GM23338 (cell line): ENCODE measurements at regions not wholly inside any gene's neighbourhood (a gene's known extent, or its start where the extent isn't known, plus 50 kb on each side); places are given as distances from the start of the nearest gene placed in this dataset.

Experiments
- ATAC-seq: fragments of 200-7000 bp; cut with Tn5 transposase; 3 replicates; pipeline ENCODE4 v1.9.1; 2020
- DNase-seq: peaks from one replicate; pipeline ENCODE4 v3.0.0-alpha.2; 2015; ENCODE audit warnings: low spot score
- H2AFZ ChIP-seq: fragments of 200-600 bp; sonication (generic); 2 replicates; pipeline ENCODE4 v1.8.0; 2016; ENCODE audit warnings: antibody characterized with exemption, mild to moderate bottlenecking, moderate library complexity
- H3F3A ChIP-seq: fragments of 200-600 bp; sonication (generic); replicated peaks from 2 replicates; pipeline ENCODE4 v1.8.0; 2017; ENCODE audit warnings: antibody characterized with exemption, mixed run types, low read depth
- H3K27ac ChIP-seq: fragments of 200-600 bp; sonication (generic); 2 replicates; pipeline ENCODE4 v1.6.1; 2016; ENCODE audit warnings: low read depth
- H3K27me3 ChIP-seq: fragments of 200-600 bp; sonication (generic); 2 replicates; pipeline ENCODE4 v1.8.0; 2016; ENCODE audit warnings: mild to moderate bottlenecking, mixed run types, moderate library complexity; ENCODE audit not compliant: insufficient read depth
- H3K36me3 ChIP-seq: fragments of 200-600 bp; sonication (generic); 2 replicates; pipeline ENCODE4 v1.8.0; 2016; ENCODE audit warnings: mild to moderate bottlenecking; ENCODE audit not compliant: insufficient read depth
- H3K4me1 ChIP-seq: fragments of 200-600 bp; sonication (generic); 2 replicates; pipeline ENCODE4 v1.8.0; 2016; ENCODE audit warnings: mild to moderate bottlenecking, moderate library complexity; ENCODE audit not compliant: insufficient read depth
- H3K4me2 ChIP-seq: fragments of 200-600 bp; sonication (generic); 2 replicates; pipeline ENCODE4 v1.7.1; 2017; ENCODE audit warnings: mixed run types
- H3K4me3 ChIP-seq: fragments of 200-600 bp; sonication (generic); 2 replicates; pipeline ENCODE4 v1.6.1; 2016; ENCODE audit warnings: mixed run types
- H3K79me2 ChIP-seq: fragments of 200-600 bp; sonication (generic); replicated peaks from 2 replicates; pipeline ENCODE4 v1.8.0; 2017; ENCODE audit warnings: mild to moderate bottlenecking; ENCODE audit not compliant: insufficient read depth
- H3K9me2 ChIP-seq: fragments of 200-600 bp; sonication (generic); 2 replicates; pipeline ENCODE4 v1.8.0; 2017; ENCODE audit not compliant: insufficient read depth
- H4K20me1 ChIP-seq: fragments of 200-600 bp; sonication (generic); replicated peaks from 2 replicates; pipeline ENCODE4 v1.8.0; 2017; ENCODE audit warnings: mild to moderate bottlenecking; ENCODE audit not compliant: insufficient read depth
- H3K27ac Mint-ChIP-seq: 2 replicates; pipeline ENCODE4 v1.8.0; 2020; ENCODE audit warnings: inconsistent platforms, mild to moderate bottlenecking, moderate library complexity, mixed read lengths
- H3K27me3 Mint-ChIP-seq: 3 replicates; pipeline ENCODE4 v1.8.0; 2022; ENCODE audit warnings: low read depth, mild to moderate bottlenecking, moderate library complexity, mixed read lengths, inconsistent platforms; ENCODE audit not compliant: insufficient read depth, poor library complexity
- H3K36me3 Mint-ChIP-seq: 3 replicates; pipeline ENCODE4 v1.8.0; 2021; ENCODE audit warnings: low read depth, mild to moderate bottlenecking, inconsistent platforms, moderate library complexity, mixed read lengths
- H3K4me1 Mint-ChIP-seq: 3 replicates; pipeline ENCODE4 v1.8.0; 2020; ENCODE audit warnings: mild to moderate bottlenecking, inconsistent platforms, mixed read lengths
- H3K4me3 Mint-ChIP-seq: 3 replicates; pipeline ENCODE4 v1.8.0; 2021; ENCODE audit warnings: moderate library complexity, mild to moderate bottlenecking, inconsistent platforms, mixed read lengths
- H3K9me3 Mint-ChIP-seq: 3 replicates; pipeline ENCODE4 v1.8.0; 2020; ENCODE audit warnings: moderate library complexity, mild to moderate bottlenecking, inconsistent platforms, mixed read lengths
- CTCF ChIP-seq, 2 experiments: fragments of 200-600 bp in 1 of 2; sonication (generic) in 1 of 2; conservative IDR thresholded peaks; 2 replicates each; pipeline versions ENCODE4 v1.5.1 to v1.6.1; 2016 to 2017; ENCODE audit warnings: antibody characterized with exemption in 2 of 2, low read depth in 2 of 2, mild to moderate bottlenecking in 2 of 2, moderate library complexity in 1 of 2
- ETS1 ChIP-seq: IDR thresholded peaks from 2 replicates; pipeline ENCODE4 v1.6.1; 2016; ENCODE audit warnings: antibody characterized with exemption
- EZH2phosphoT487 ChIP-seq: fragments of 200-600 bp; sonication (generic); IDR thresholded peaks from one replicate; pipeline ENCODE4 v1.8.1; 2018; ENCODE audit warnings: antibody characterized with exemption; ENCODE audit not compliant: unreplicated experiment
- JUNB ChIP-seq: IDR thresholded peaks from one replicate; pipeline ENCODE4 v1.6.1; 2016; ENCODE audit warnings: antibody characterized with exemption; ENCODE audit not compliant: unreplicated experiment
- NANOG ChIP-seq: IDR thresholded peaks from 2 replicates; pipeline ENCODE4 v1.6.1; 2016; ENCODE audit warnings: antibody characterized with exemption, borderline replicate concordance
- ZNF331 ChIP-seq: fragments of 250-450 bp; sonication (Bioruptor Pico); IDR thresholded peaks from 2 replicates; pipeline ENCODE4 v1.5.0; 2020; ENCODE audit warnings: low read depth, mild to moderate bottlenecking, moderate library complexity
- ZNF462 ChIP-seq: fragments of 250-450 bp; sonication (Bioruptor Pico); IDR thresholded peaks from 2 replicates; pipeline ENCODE4 v1.5.0; 2020; ENCODE audit warnings: mild to moderate bottlenecking, moderate library complexity

- no peak for TF ChIP-seq ZNF462 (CRISPR knock-in tag)
- TF ChIP-seq EZH2phosphoT487 = no peak
Observed at GRCh38 chr1:29747196-29747595, 510.9 kb downstream of the PTPRU start (continued).

GRCh38 chr1:29746076-29746665 lies 509.8 kb downstream of the PTPRU start:
- H3K36me3 ChIP-seq = no peaks in the 10 kb centered on the region

More at GRCh38 chr1:29746076-29746665, 509.8 kb downstream of the PTPRU start:
- peaks cover 6% of the 10 kb centered on the region; the same call in 1 of the 3 replicates for H3K4me1 Mint-ChIP-seq
- Histone ChIP-seq H3K9me2 (no peaks in the 10 kb centered on the region), H3K79me2 (no peaks in the 10 kb centered on the region), H3K4me3 (no peak overlapping the region), H3F3A (no peaks in the 10 kb centered on the region), H3K4me1 (no peaks in the 10 kb centered on the region), H3K27me3 (no peaks in the 10 kb centered on the region), H2AFZ (no peak overlapping the region), H3K27ac (no peak overlapping the region), H4K20me1 (no peaks in the 10 kb centered on the region), H3K4me2 (no peak overlapping the region)
- DNase-seq (no peak), ATAC-seq (no peak)
- no peak overlapping the region for H3K27ac Mint-ChIP-seq
- no peak for TF ChIP-seq EZH2phosphoT487
- no peak for TF ChIP-seq NANOG
- TF ChIP-seq ETS1 = no peak
- TF ChIP-seq ZNF331 (CRISPR knock-in tag) = no peak
- TF ChIP-seq JUNB = no peak
- TF ChIP-seq CTCF (conservative IDR thresholded peaks at IDR 0.05; ENCODE audit: low read depth in 2 of 2) = no peak
- H3K27me3 Mint-ChIP-seq = peaks cover 4% of the 10 kb centered on the region
- H3K4me3 Mint-ChIP-seq = no peak overlapping the region
- H3K36me3 Mint-ChIP-seq = no peaks in the 10 kb centered on the region
- no peaks in the 10 kb centered on the region for H3K9me3 Mint-ChIP-seq
